HG03175 (cell line): ENCODE measurements at regions not wholly inside any gene's neighbourhood (a gene's known extent, or its start where the extent isn't known, plus 50 kb on each side); places are given as distances from the start of the nearest gene placed in this dataset.

Experiments used
- ATAC-seq: cut with Tn5 transposase; IDR thresholded peaks from one replicate; pipeline ENCODE4 v1.9.1; 2021; ENCODE audit warnings: mild to moderate bottlenecking, moderate library complexity; ENCODE audit not compliant: unreplicated experiment

DNA sequence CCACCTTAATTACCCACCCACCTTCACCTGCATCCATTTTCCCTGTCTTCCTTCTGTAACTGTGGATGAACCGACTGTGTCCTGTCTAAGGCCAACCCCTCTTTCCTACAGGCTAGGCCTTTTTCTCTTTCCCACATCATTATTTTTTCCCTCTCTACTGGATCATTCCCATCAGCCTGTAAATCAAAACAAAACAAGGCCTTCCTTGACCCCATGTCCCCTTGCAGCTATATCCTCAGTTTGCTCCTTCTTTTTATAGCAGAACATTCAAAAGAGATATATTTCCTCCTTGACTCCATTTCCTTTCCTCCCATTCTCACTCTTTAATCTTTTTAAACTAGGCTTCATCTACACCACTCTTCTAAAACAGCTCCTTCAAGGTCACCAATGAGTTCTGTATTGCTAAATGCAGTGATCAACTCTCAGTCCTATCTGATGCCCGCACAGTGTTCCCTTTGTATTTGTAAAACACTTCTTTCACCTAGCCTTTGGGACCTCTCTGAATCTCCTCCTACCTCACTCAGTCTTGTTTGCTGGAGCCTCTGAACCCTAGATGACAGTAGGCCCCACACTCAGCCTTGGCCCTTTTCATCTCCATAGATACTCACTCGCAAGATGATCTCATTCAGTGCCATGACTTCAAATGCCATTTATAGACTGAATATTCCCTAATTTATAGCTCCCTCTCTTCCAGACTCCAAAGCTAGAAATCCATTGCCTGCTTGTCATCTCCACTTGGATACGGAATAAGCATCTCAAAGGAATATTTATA lies 55.7 kb downstream of the CXCR4 start:
- ATAC-seq = no peak

DNA sequence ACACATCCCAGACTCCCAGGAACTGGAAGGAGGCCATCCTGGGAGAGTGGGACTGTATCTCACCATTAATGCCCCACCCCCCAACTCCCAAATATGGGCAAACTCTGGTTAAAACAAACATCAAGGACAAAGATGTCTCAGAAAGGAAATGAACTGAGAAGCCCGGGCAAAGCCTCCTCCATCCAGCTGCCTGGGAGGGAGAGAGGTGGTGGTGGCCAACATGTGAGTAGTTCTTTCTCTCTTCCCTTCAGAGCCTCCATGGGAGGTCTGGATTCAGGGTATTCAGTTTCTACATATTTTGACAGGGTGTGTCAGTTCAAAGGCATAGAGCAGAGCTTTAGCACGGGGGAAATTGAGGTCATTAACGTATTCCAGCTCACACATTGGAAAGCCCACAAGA lies 57.5 kb downstream of the CXCR4 start:
- no peak for ATAC-seq

DNA sequence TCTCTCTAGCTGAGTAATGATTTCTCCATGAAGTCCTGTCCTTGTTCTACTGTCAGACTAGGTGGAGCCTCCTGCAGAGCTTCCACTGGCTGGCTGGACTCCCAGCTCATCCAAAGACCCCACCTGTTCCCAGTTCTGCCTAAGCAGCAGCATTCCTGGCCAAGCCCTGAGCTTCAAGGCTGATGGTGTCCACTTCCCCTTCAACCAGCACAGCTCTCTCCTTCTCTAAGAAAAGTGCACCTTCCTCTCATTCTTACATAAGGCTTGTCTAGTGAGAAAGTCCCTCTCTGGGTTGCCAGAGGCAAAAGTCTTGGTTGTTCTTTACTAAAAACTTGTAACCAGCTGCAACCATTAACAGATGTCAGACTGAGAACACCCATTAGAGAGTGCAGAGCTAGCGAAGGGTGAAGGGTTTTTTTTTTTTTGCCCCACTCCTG lies 58.9 kb downstream of the CXCR4 start:
- ATAC-seq = peak; percentile 50

DNA sequence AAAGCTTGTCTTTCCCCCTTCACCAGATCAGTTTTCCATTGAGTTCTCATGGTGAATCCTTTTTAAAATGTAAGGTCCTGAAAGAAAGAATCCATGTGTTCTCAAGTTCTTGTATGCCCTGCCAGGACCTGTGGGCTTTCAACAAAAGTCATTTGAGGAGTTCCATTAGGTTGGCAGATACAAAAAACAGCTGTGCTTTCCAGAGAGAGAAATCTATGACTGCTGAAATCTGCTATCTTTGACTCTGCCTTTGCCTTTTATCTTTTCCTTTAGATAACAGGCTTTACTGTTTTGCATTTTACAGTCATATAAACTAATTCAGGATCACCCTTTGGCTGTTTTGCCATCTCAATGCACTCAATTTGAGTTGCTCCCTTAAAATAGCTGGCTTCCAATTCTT lies 59.7 kb downstream of the CXCR4 start:
- ATAC-seq = no peak

DNA sequence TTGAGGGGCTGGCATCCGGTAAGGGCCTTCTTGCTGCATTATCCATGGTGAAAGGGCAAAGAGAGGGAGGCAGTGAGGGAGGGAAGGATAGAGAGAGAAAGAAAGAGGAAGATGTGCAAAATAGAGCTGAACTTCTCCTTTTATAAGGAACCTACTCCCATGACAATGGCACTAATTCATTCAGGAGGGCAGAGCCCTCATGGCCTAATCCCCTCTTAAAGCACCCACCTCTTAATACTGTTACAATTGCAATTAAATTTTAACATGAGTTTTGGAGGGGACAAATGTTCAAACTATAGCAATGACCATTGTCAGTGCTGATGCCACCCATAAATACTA lies 60.2 kb downstream of the CXCR4 start:
- no peak for ATAC-seq

DNA sequence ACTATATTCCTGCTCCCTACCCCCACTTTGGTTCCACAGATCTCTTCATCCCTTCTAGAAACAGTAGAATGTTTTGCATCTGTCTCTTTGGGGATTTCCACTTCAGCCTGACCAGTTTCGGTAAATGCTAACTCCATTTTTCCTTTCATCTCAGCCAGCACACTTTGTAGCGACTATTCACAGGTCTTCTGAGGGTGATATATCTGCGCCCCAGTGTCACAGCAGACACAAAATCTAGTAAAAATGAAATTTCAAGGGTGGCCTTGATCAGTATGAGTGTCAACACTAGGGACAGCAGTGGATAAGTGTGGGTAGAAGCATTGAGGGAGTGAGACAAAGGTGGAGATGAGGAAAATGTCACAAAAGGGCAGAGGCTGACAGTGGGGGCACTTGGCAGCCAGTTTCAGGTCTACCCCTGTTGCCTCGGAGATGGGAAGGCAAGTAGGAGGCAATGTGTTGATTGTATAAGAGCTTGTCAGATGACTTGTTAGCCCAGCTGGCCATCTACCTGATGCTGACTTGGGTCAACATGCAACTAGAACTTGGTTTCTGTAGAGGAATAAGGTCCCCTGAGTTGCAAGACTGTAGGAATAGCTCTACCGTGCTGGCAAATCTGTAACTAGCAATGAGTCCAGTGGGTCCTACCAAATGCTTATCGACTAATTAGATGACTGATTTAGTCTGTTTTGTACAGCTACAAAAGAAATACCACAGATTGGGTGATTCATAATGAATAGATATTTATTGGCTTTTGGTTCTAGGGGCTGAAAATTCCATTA lies 60.7 kb downstream of the CXCR4 start:
- ATAC-seq = peak; percentile 35

DNA sequence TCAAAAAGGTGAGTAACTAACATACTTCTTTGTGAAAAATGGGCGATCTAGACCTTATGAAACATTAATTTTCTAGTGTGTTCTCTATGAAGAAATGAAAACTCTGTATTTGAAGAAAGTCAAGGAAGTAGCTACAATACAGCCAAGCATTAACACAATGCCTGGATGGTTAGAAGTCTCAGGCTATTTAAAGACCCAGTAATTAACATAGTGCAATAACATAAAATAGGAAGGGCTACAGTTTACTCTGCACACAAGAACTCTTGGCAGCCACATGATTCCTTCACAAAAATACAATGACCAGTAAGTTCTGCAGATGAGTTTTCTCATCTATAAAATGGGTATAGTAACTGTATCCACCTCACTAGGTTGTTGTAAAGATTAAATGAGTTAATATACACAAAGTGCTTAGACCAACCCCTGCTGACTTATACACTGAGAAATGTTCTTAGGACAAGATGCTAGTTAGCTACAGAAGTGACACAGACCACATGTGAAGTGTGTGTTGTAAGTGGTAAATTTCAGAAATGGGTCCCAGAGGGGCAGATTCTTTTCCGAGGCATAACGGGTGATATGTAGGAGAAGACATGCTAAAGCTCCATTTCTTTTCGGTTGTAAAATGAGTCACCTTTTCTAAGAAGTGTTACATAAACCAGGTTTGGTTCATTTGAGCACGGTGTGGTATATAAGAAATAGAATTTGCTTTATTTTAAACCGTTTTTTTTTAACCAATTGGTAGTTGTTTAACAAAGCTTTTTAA lies 61.8 kb downstream of the CXCR4 start:
- ATAC-seq = peak; percentile 43

DNA sequence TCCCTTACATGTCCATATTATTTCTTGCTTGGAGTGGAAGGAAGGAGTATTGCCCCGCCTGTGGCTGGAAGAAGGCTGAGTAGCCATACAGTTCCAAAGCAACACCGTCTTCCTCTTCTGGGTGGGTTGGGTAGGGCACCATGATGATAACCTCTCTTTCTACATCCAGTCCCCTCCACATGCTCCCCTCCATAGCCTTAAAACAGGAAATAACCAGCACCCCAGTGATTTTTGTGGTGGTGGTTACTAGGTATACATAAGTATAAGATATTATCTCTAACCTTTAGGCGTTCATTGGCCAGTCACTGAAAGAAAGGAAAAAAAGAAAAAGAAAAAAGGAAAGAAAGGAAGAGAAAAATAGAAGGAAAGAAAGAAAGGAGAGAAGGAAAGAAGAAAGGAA lies 63.1 kb downstream of the CXCR4 start:
- no peak for ATAC-seq

DNA sequence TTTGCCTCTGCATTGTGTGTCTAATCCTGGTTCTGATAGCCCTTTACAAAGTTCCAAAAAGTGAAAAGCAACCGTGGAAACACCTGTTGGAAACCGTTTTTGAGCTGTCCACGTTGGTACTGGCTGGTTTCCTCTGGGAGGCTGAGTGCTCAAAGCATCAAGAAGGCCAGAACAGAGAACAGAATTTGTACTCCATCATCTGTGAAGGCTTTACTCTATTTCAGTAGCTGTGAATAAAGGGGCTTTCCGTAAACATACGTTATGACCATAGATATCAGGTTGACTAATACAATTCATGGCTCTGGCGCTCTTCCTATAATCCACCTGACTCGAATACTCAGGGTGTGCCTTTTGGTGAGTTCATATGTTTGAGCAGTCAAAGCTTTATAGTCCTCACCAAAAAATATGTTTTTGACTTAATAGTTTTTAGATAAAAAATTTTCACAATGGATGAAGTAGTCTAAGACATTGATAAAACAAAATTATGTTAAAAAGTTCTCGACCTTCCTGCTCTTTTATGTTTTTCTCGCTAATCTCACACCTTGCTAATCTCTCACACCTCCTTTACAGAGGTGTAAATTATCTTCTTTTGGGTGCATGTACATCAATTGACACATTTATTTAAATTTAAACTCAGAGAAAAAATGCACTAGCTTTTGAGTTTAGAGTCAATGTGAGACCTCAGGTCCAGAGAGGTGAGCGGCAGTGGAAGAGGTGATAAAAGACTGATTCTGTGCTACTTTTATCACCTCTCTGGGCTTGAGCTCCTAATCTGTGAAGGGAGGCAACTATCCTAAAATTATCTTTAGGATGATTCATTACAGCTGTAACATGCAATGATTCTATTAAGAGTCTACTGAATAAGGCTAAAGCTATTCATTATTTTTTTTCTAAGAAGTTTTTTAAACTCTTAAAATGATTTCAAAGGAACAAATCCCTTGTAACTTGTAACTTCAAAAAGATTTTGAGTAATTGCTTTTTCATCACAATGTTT lies 65.3 kb downstream of the CXCR4 start:
- peak; percentile 27 for ATAC-seq

DNA sequence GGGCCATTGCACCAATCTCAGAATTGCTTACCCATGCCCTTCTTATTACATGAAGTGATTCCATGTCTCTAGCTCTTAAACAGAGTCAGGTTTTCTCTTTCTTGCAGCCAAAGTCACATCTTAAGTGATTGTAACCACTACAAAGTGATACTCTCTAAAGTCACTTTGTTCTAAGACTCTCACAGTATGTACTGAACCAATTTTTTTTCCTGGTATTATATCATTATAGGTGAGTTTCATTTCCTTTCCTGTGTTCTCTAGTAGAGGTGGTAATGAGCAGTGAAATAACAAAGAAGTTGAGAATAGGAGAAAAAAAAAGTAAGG lies 66.3 kb upstream of the DARS1 start:
- no peak for ATAC-seq

DNA sequence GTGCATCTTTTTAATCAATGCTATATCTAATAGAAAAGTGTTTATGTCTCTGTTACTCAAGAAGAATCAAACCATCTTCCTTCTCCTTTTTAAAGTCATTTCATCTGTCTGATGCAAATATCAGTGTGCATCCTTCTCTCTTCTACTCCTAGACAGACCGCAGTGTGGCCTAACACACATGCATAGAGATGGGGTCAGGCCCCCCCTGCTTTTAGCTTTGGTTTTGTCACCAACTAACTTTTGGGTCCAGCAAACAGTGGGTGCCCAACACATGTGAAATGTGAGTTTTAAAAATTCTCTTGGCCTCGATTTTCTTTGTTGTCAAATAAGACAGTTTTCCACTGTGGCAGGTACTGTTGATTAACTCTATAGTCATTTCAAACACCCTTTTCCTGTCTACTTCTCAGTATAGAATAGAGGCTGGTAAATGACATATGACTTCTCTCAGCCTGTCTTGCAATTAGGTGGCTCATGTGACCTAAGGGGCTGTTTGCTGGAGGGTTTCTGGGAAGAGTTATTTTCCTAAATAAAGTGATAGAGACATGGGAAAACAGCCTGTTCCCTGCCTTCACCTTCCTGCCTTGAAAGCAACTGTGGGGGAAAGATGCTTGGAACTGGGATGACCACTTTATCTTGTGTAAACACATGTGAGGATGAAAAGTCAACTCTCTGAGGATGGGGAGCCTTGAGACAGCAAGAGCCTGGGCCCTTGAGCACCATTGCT lies 65.7 kb upstream of the DARS1 start:
- ATAC-seq = peak; percentile 48

DNA sequence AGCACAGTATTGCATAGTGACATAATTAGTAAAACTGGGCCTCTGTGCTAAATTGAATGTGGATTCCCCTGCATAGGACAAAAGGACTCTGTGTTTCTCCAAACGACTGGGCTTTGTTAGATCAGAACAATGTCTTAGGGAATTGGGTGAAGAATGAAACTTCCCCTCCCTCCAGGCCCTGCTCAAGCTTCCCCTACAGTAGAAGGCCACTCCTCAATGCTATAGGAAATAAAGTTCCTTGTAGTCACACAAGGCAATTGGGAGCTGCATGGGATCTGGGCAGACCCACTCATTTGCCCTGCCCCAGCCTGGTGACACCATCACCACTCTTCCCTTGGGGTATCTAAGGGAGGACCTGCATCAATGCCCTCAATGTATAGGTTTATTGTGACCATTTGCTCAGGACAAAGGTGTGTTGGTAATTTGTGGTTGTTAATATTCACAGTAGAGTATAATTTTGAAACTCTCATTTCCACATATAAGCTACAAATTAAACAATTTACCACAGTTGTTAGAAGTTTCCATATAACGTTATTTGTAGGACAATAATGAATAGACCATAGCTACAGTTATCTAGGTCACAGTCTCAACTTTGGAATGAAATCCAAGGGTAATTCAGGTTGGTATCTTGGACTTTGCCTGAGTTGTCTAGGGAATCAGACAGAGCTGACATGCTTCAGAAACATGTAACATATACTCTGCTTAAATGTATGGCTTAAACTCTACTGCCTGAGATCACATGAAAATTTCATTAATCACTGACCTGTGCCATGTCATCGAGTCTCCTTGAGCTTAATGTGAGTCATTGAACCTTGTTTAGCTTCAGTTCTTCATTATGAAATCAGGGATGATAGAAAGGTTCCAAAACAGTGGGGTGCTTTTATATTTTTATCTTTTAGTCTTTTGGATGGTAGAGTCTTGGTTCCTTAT lies 64.8 kb upstream of the DARS1 start:
- no peak for ATAC-seq

DNA sequence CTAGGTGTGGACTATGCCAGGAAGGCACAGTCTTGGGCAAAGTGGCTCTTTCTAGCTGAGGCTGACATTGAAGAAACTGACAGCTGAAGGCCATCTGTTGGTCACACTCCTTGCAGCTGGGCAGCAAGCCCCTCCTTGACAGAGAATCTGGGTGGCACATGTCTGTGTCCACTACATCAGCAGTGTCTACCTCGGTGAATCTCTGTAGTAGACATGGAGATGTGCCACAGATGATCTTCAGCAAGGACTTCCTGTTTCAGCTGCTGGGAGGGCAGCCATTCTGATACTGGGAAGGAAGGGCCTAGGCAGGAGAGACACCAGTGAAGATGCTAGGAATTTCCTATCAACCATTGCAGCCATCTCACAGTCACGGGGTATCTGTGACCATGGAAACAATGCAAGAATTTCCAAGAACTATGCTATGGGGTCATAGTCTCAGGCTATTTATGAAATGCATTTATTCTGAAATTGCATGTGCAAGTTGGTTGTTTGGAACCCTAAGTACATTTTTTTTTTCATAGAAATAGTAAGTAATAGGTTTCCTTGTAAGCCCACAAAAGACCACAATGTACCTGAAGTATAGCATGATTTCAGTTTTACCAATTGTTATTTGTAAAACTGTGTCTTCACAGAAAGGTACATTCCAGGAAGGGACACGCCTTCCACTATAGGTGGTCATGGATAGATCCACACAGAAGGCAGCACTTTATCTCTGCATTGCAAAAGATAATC lies 63.8 kb upstream of the DARS1 start:
- ATAC-seq = no peak

DNA sequence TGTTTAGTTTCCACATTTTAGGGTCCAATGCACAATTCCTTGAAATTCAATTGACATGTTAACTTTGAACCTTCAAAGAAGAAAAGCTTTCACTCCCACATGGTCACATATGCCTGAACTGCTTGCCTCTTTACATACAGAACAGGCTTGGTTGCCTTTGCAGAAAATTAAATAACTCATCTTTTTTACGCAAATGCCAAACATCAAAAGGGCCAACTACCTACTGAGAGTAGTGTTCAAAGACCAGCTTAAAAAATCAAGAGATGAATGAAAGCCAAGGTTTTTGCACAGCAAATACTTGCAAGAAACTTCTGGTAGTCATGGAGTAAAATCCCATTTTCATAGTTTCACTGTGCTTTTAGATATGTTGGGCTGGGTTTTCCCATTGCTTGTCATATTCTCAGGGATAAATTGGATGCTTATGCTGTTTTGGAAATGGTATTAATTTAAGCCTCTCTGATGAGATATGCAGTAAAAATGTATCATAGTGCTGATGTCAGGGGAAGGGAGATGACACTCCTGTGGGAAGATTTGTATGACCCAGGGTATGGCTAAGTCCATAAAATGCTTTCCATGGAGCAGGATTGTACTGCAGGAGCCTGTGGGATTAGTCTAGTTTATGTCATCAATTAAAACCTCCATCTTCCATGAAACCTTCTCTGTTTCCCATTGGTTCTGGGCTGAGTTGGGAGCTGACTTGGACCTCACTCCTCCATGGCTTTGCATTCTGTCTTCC lies 60.6 kb upstream of the DARS1 start:
- no peak for ATAC-seq

DNA sequence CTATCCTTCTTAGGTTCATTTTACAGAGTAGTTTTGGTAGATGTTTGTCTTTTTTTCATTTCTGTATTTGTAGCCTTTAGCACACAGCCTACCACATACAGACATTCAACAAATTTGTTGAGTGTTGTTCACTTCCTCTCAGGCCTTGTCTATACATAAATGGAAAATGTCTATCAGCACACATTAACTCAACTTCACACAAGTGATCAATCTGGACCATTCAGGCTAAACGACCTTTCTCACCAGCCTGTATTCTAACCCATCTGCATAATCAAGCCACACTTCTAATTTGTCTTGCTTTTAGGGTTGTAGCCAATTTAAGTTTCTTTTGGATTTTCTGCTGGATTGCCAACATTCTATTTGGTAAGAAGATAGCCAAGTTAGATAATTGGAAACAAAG lies 59.9 kb upstream of the DARS1 start:
- ATAC-seq = no peak
